Inflammatory macrophage (primary cell): ENCODE measurements at regions not wholly inside any gene's neighbourhood (a gene's known extent, or its start where the extent isn't known, plus 50 kb on each side); places are given as distances from the start of the nearest gene placed in this dataset.

Experiments used
- DNase-seq, 2 donors: peaks; one replicate each; pipeline ENCODE4 v3.0.0-alpha.2; 2020 to 2022

DNA sequence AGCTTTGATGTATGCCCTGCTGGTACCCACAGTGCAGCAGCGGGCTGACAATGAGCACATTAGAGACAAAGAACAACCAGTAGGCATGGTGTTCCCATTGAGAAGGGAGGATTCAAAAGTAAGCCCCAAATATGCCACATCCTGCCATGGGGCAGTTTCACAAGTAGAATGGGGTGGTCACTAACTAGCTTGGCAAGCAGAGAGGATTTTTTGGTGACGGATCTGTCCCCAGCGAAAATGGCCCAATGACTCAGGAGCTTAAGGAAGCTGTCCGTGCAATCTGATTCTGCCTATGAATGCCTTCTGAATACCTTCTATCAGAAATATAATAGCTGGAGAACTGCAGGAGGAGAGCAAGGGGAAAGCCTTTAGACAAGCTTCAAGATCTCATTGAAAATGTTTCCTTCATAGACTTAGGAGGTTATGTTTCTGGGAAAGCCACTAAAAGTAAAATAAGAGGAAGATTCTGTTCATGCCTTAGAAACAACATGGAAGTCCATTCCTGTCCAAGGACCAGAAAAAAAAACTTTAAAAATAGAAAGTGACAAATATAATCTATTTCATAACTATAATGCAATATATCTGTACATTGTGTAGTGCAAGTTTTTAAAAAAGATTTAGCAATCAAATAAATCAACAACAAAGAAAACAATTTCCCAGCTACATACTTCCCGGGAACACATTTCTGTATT is 117.5 kb upstream of the SLC14A2 start:
- DNase-seq = no peak

DNA sequence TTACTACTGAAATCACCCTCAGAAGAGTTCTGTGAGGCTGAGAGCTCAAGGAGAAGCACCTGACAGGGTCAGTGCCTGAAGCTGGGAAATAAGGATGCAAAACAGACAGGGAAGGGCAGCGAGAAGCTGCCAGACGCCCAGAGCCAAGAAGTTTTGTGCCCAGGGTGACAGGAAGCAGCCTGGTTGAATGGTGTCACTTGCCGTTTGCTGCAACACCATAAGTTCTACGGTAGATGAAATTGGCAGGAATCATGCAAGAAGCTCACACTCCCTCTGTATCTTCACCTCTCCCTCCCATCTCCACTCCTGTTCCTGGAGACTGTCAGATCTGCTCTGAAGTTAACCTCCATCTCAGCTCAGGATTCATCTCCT is 117.0 kb upstream of the SLC14A2 start:
- DNase-seq = no peak

DNA sequence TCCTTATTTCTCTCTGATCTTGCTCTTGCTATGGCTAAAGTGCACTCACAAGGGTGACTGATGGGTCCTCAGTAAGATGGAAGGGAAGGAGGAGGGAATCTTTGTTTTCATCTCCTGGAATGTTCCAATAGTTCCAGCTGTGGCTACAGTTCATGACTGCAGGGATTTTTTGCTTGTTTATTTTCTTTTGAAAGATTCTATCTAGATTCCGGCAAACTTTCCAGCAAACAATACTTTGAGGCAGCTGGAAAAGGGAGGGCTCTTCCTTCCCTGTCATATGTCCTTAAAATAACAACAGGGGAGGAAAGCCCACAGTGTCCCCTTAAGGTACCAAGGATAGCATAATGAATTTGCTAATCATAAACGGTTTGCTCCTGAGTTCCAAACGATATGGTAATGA is 111.3 kb upstream of the SLC14A2 start:
- DNase-seq = no peak

DNA sequence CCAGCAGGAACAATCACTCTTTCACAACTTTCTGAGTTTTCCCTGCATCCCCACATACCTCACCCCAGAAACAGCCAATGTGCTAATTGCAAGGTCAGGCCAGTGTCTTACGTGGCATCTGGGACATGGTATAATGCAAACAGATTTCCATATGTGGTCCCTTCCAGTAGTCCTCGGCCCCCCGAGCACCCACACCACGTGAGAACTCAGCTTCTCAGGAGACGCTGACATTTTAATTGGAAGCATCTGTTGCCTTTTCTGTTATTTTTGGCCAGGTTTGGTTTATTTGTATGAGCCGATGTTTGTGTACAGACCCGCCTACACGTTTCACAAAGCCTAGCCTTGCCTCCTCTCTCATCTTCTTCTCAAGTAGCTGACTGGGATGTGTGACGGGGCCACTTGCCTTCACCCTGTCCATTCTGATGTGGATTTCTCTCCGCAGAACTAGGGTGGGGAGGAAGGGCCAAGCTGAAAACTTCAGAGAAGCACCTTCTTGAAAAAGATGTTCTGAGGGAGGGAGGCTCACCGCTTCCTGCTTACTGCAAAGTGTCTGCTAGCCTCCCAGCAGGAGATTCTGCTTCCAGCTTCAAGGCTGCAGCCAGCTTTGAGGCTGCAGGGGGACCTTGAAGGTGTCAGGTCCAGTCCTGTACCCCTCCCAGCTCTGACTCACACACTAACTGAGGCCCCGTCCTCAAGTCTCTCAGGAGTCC is 109.6 kb upstream of the SLC14A2 start:
- no peak for DNase-seq

DNA sequence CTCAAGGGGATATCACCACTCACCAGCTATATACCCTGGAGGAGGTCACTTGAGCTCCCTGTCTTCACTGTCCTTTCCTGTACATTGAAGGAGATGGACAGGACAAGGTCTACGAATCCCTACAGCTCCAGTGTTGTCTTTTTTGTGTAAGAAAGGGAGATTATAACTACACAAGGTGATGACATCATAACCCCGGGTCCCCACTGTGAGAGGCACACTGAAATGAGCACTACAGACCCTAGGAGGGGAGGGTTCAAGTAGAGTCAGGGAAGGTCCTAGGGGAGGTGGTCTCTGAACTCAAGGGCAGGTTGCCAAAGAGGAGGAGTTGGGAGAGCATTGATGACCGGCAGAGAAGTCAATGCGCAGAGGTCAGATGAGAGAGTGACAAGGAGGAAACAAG is 108.3 kb upstream of the SLC14A2 start:
- no peak for DNase-seq

DNA sequence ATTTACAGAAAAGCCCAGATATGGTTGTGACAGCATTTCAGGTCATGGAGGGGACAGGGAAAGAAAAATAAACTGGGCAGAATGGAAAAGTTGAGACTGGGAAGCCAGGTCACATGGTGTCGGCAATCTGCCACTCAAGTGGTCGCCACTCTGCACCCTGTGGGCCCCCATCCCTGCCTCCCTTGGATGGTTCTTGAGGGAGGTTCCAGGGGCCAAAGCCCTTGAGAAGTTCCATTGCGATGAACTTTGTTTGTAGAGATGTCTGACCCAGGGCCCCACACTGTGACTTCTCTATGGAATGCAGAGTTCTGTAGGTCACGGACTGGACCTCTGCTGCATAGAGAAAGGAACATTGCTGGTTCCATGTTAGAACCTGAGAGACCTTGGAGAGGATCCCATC is 105.7 kb upstream of the SLC14A2 start:
- DNase-seq = no peak

DNA sequence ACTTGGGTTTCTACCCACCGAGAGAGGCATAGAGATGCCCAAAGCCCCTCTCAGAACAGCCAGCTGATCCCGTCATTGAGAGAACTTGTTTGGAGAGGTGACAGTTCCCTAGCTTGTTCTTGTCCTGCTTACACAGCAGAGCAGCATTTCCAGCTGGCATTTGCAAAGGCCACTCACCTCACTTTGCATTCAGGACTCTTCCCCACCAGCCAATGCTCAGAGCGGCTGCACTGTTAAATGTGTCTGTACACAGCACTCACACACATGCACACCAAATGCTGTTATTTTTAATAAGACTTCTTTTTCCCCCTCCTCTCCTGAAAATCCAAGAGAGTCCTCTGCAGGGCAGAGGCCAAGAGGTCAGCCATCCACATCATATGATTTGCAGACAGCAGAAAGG is 104.6 kb upstream of the SLC14A2 start:
- DNase-seq = no peak

DNA sequence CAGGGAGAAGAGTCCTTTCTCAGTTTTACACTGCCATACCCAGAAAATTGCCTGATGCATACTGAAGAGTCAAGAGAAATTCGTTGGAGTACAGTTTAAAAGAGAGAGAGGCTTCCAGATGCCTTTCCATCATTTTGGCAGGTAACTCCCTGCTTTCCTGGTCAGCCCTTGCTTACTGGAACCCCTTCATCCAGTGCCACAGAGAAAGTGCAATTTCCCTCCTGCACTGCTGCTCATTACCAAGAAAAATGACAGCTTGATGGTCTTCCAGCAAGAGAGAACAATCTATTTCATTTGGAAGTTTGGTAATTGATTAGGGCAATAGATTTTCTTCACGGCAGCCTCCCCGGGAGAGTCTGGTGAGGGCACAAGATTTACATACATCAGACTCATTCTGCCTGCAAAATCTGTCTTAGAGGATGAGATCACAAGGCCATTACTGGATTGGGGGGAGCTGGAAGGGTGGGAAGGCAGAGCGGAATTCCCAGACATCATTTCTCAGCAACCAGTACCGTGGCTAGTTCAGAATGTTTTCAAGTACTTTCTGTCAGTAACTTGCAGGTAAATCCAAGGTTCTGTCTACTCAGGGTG is 102.8 kb upstream of the SLC14A2 start:
- no peak for DNase-seq

DNA sequence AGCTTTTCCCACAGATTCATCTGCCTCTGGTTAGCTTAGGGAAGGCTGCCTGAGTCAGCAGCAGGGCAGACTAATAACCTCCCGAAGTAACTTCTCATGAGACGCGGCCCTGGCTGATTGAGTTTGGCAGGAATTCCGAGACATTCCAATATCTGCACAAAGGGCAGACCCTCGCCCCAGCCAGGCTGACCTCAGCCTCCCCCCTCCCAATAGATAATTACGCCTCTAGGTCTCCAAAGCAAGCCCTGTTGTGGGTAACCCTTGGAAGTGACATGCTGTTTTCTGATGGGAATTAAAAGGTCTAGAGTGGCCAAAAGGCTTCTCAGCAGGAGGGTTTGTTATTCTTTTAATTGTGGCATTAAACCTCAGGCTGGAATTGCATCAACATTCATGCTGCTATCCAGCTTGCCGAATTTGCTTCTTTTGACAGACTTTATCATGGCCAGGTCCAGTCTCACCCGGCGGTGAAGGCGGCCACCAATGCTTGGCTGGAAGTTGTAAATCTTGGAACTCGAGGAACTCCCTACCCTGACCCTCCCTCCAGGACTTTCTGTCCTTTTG is 98.0 kb upstream of the SLC14A2 start:
- DNase-seq = no peak

DNA sequence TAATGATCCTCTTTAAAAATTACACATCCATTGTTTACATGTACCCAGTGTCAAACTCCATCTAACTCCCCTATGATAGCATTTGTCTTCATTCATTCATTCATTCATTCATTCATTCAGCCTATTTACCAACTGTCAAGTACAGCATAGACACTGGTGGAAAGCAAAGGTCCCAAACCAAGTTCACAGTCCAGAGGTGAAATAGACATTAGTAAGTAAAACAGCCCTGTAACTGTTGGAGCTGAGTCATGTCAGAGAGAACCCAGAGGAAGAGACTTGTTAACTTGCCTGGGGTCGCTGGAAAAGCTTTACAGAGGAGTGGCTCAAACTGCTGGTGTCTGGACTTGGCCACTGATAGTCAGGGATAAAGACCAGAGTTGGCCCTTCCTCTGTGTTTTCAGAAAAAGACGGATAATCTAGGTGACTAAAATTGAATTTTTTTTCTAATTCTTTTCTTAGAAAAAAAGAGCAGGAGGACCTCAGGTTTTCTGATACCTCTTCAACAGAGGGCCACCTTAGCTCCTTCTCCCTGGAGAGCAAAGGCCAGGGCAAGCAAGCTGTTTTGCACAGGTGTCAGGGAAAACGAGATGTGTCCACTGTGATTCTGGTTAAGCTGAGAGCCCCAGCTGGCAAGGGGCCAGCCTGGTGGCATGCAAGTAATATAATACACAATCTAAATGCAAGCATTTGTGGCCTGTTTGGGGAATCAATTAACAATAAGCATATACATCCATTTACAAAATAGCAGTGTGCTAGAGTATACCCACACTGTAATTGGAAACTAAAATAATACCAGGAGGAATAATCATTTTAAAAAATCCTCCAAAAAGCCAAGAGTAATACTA is 96.7 kb upstream of the SLC14A2 start:
- no peak for DNase-seq

DNA sequence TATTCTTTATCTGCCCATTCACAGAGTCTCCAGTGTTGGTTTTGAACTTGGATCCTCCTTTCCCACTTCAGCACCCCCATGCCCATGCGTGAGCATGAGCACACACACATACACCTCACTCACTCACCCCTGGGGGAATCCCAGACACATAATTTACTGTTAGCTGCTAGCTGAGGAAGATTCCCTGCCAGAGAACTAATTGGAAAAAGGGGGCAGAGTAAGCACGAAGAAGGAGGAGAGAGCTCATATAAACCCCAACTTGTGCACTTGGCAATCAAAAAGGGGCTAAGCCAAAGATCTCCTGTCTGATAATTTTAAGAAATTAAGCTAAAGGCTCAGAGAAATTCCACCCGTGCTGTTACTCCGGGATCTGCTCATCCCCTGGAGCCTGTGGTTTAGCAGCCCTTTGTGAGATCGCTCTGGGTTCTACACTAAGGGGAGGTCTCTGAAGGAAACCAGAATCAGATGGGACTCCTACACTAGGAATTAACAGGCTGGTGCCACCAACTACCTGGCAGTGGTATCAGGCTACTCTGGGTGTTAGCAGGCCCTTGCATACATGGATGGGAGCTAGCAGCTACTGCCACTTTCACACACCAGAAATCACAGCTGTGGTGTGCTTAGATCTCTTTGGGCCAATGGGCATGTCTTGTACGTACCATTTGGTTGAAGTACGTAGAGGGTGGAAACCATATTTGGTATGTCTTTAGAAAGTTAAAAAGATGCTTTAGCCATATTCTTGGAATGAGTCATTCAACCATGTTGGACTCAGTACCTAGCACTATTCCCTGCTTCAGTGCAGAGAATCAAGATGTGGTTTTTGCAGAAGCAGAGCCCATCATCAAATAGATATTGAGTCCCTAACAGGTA is 95.6 kb upstream of the SLC14A2 start:
- DNase-seq = no peak

DNA sequence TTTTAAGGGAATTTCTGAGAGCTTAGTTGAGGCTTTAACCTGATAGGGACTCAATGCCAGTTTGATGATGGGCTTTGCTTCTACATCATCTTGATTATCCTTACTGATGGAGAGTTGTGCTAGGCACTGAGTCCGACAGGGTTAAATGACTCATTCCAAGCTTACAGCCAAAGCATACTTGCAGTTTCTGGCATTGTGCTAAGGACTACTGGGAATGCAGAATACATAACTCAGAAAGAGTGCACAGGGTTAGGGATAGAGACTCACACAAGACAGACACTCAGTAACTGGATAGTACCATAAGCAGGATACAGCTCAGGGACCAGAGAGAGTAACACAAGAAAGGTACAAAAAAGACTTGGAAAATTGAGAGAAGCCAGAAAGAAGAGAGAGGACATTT is 94.1 kb upstream of the SLC14A2 start:
- no peak for DNase-seq

DNA sequence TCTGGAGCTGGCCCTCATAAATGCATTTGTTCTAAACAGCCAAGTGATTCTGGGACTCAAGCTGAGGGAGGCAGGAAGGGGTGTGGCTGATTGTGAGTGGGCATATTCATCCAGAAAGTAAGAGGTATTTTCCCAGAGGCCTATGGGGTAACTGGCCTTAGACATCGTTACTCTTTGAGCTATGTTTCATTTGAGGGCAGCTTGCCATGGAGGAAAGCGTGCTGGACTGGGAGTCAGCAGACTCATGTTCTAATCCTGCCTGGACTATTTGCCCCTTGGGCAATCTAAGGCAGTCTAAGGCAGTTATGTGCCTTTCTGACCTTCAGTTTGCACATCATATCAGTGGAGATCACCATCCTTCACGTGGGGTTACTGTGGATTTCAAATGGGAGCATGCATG is 93.5 kb upstream of the SLC14A2 start:
- DNase-seq = no peak

DNA sequence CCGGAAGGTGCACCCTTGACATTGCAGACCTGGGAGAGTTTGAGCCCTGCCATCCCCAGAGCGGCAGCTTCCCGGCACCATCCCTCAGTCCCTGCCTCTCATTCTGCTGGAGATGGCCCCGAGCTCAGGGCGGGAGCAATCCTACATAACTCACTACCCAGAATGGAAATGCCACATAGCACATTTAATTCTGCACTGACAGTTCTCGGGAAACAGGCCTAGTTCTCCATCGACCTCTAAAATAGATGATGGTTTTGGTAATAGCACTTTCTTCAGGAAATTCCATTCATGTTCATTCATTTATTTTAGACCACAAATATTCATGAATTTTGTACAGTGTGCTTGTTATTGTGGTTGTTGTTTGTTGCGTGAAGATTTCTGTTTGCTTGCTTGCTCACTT is 92.9 kb upstream of the SLC14A2 start:
- no peak for DNase-seq

DNA sequence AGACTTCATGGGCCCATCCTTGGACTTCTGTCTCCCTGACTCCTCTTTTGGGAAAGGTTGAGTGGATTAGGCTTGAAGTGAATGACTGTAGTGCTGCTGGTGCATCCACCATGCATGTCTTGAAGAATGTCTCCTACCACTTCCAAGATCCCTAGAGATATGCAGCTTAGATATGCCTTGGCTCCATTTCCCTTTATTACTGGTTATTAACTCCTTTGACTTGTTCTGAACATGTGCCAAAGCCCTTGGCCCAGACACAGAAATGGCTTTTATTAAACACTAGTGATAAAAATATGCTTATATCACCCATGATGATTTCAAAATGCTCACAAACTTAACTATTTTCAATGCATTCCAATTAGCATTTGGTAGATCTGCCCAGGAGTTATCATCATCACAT is 90.0 kb upstream of the SLC14A2 start:
- DNase-seq = no peak

DNA sequence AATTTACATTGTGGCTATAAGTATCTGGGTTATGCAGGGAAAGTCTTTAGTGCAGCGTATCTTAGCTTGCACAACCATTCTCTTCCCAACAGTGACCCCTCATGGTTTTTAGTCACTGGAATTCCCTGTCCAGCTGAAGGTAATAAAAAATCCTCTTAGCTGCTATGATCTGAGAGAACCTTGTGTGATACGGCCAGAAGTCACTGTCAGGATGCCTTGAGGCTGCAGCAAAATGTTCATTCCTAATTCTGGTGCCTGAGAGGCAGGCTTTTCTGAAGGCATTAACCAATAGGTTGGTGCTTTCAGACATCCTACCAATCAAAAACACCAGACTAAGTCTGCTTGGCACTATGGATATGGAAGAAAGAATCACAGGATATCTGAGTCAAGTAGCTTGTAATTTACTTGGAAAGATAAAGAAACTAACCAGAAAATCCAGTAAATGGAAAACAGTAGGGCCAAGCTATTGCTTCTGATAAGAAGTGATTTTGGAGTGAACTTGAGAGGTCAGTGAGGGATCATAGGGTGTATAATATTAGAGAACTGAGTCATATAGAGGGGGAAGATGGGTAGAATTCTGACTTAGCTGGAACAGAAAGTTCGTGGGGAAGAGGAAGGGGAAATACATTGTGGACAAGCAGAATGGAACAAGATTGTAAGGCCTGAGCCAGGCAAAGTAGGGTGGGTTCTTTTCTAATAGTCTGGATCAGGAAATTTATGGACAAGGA is 89.0 kb upstream of the SLC14A2 start:
- DNase-seq = no peak

DNA sequence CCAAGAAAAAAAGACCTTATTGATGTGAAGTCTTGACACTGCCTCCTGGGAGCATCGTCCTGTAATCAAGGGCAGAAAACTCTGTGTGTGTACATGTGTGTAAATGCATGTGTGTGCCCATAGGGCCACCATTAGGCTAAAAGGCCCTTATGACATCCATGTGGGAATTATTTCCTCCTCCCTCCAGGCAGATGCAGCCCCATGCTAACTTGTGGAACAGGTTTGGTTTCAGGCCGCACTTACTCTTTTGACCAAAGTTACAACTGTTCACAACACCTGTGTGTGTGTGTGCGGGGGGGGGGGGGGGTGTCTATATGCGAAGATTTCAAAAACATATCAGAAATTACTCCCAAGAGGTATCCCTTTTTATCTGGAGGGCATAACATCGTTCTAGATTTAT is 87.4 kb upstream of the SLC14A2 start:
- DNase-seq = no peak

DNA sequence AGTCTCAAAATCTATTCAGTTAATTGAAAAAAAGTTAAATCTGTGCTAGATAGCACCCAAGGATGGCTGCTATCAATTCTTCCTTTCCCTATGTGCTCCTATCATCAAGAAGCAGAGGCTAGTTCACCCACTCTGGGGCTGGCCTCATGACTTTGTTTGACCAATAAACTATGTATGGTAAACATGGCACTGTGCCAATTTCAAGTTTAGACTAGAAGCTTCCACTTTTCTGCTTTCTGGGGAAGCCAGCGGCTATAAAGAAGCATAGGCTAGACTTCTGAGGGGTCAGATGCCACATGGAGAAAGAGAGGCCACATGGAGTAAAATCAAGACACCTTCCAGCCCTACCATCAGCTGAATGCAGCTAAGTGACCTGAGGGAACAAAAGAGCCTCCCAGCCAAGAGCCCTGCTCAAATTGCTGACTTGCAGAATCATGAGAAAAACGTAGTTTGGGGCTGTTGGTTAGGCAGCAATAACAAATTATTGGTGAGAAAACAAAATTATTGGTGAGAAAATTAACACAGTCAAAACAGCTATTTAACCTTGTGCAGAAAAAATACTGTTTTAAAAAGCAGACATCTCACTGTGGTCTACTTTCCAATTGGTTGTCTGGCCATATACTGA is 86.5 kb upstream of the SLC14A2 start:
- DNase-seq = no peak

DNA sequence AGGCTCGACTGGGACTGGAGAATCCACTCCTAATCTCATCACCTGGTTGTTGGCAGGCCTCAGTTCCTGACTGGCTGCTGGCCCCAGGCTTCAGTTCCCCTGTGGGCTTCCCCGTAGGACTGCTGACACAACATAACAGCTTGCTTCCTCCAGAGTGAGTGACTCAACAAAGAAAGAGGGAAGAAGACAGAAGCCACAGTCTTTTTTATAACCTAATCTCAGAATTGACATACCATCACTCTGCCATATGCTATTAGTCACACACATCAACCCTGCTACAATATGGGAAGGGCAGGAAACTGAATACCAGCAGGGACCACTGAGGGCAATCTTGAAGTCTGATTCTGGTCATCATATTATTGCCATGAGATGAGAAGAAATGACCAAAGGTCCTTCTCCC is 76.8 kb upstream of the SLC14A2 start:
- DNase-seq = peak in 1 of 2 donors; percentile 6

DNA sequence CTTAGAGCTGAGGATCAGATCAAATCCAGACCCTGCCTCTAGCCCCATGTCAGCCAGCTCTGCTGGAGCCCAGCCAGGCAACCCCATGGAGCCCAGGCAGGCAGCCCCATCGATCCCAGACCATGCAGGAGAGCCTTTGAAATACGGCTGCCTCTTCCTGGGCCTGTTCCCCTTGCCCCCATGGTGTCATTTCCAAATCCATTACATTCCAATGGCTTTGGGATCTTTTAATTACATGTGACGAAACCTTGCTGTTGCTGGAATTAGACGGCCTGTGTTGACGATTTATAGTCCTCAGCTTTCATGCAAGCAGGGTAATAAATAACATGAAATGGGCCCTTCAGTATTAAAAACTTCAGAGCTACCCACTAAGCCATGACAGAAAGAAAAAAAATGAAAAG is 75.8 kb upstream of the SLC14A2 start:
- no peak for DNase-seq

DNA sequence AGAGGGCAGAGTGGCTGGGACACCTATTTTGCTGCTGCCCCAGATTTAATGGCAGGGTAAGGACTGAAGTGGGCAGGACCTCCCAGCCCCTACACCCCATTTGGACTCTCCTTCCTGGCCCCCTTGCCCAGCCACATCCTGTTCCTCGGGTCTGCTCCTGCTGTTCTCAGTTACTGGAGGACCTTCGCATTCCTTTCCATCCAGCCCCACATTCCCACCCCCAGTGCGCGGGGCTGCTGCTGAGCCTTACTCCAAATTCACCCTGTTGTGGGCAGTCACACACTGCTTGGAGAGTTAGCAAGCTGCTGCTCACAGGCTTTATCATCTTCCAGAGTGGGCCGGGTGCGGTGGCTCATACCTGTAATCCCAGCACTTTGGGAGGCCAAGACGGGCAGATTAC is 75.2 kb upstream of the SLC14A2 start:
- DNase-seq = no peak
